GM12801 (cell line): ENCODE measurements at regions not wholly inside any gene's neighbourhood (a gene's known extent, or its start where the extent isn't known, plus 50 kb on each side); places are given as distances from the start of the nearest gene placed in this dataset.

Experiments
- TF ChIP-seq, protein P1 (sequence below): IDR thresholded peaks from one replicate; pipeline ENCODE4 v1.5.1; 2011; ENCODE audit warnings: control low read depth; ENCODE audit not compliant: insufficient read length; ENCODE audit errors: extremely low read depth

DNA sequence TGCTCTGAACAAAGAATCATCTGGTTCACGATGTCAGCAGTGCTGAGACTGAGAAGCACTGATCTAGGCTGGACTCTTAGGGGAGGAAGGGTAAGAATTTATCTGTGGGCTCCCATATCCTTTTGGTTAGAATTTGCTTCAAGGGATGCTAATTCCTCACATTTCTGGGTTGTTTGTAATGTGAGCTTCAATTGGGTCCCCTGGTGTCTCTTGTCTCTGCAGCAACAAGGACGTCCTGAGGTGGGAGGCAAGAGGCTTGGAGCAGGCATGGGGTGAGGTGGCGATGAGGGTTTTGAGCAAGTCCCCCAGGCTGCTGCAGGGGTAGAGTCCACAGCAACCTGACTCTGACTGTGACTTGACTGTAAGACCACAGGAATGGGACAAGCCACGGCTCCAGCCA, 213.8 kb upstream of the NLRP1 start:
- TF ChIP-seq, protein P1, sequence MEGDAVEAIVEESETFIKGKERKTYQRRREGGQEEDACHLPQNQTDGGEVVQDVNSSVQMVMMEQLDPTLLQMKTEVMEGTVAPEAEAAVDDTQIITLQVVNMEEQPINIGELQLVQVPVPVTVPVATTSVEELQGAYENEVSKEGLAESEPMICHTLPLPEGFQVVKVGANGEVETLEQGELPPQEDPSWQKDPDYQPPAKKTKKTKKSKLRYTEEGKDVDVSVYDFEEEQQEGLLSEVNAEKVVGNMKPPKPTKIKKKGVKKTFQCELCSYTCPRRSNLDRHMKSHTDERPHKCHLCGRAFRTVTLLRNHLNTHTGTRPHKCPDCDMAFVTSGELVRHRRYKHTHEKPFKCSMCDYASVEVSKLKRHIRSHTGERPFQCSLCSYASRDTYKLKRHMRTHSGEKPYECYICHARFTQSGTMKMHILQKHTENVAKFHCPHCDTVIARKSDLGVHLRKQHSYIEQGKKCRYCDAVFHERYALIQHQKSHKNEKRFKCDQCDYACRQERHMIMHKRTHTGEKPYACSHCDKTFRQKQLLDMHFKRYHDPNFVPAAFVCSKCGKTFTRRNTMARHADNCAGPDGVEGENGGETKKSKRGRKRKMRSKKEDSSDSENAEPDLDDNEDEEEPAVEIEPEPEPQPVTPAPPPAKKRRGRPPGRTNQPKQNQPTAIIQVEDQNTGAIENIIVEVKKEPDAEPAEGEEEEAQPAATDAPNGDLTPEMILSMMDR, result no peak

DNA sequence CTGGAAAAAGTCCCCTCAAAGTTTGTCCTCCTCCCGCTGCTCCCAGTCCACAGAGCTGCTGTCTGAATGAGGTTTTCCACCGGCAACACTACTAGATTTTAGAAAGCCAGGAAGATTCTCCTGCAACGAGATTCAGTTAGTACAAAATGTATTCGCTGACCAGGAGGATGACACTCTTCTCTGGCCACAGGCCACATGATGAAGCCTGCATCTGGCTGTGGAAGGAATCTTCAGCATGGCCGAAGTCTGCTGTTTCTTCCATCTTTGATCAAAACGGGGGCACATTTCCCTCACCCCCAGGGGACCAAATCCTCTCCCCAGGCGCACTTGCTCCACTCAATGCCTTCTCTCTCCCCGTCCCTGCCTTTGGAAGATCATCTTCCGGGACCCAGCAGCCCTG, 215.8 kb upstream of the NLRP1 start:
- TF ChIP-seq, protein P1, result no peak

DNA sequence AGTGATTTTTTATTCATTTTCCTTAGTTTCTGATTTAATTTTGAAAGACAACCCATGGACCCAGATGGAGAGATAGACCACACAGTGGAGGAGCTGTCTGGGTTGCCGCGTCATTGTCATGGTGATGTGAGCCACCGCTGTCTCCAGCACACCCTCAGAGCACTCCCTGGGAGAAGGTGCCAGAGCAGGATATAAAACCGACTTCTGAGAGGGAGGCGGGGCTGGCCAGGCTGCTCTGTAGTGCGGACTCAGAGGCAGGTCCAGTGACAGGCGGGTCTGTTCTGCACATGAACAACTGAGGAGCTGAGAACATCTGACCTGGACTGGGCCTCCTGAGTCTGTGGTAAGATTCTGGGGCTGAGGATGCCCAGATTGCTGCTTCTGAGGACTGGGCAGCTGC, 216.3 kb upstream of the NLRP1 start:
- TF ChIP-seq, protein P1, result no peak

DNA sequence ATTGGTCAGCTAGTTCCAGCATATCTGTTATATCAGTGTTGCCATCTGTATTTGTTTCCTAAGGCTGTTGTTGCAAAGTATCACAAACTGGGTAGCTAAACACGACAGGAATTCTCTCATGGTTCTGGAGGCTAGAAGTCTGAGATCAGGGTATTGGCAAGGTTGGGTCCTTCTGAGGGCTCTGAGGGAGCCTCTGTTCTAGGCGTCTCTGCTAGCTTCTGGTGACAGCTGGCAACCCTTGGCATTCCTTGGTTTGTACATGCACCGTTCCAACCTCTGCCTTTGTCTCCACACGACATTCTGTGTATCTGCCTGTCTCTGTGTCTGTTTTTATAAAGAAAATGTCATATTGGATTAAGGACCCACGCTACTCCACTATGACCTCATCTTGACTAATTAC, 219.9 kb upstream of the NLRP1 start:
- TF ChIP-seq, protein P1, result no peak

DNA sequence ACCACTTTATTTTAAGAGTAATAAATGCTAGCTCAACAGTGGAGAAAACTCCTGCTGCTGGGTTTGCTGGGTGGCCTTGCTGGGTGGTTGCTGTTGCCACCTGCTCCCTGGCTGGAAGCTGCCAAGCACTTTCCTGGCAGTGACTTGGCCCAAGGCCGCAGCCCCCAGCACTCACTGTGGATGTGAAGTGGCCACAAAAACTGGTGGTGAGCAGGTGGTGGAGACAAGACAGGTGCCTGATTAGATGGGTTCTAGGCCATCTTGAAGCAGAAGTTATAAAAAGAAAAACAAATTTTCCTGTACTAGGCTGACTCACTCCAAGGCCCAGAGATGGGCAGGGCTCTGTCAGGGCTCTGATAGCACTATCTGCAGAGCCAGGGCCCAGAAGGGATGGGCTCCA, 224.7 kb upstream of the NLRP1 start:
- TF ChIP-seq, protein P1, result no peak

DNA sequence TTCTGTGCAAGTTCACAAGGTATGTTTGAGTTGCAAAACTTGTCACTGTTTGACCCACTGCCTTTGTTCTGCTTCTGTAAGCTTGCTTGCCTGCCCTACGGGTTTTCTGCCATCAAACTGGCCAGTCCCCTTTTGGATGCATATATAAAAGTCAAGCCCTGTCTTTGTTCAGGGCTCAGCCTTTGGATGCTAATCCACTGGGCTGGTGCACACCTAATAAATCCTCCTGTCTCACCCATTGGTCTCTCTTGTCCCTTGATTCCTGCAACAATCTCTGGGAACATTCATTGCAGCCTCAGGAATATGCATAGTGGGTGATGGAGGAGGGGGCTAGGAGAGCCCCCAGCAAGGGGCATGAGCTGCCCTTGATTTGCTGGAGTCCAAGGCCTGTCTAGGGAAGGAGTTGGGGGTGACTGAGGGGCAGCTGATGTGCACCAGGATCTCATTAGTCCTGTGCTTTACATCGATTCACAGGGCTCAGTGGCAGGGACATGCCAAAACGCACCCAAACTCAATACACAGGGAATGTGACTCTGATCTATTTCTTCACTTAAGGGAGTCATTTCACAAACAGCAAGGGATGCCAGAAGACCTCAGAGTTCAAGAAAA, 225.4 kb upstream of the NLRP1 start:
- TF ChIP-seq, protein P1, result no peak

DNA sequence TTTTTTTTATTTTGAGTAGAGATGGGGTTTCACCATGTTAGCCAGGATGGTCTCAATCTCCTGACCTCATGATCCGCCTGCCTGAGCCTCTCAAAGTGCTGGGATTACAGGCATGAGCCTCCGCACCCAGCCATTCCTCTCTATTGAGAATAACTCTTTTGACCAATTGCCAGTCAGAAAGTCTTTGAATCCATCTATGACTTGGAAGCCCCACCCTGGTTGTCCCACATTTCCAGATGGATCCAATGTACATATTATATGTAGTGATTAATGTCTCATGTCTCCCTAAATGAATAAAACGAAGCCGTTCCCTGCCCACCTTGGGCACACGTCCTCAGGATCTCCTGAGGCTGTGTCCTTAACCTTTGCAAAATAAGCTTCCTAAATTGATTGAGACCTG, 228.3 kb upstream of the NLRP1 start:
- TF ChIP-seq, protein P1, result no peak
